ENCODE measurements at regions not wholly inside any gene's neighbourhood (a gene's known extent, or its start where the extent isn't known, plus 50 kb on each side); places are given as distances from the start of the nearest gene placed in this dataset.

DNA sequence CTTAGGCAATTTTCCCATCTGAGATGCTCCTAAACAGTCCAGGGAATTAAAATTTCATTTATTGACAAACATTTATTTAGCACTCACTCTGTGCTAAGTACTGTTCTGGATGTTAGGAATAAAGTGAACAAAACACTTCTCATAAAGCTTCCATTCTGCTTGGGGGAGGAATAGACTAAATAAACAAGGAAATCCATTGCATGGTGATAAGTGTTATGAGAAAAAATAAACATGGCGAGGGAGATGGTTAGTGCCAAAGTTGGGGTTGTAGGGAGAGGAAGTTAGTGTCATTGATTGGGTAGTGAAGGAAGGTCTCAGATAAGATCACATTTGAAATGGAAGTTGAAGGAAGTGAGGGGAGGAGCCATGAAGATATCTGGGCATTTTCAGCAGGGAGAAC, 72.2 kb upstream of the CES5A start:
- TF ChIP-seq CTCF (IDR thresholded peaks at IDR 0.05; ENCODE audit: low read depth, low read length), result no peak
- no peak for TF ChIP-seq EZH2phosphoT487 (IDR thresholded peaks at IDR 0.05; ENCODE audit: low read depth)
